GM21529 (cell line): ENCODE measurements at regions not wholly inside any gene's neighbourhood (a gene's known extent, or its start where the extent isn't known, plus 50 kb on each side); places are given as distances from the start of the nearest gene placed in this dataset.

Experiments
- ATAC-seq: cut with Tn5 transposase; IDR thresholded peaks from one replicate; pipeline ENCODE4 v1.9.1; 2021; ENCODE audit not compliant: unreplicated experiment

GRCh38 chr11:100635194-100635593, 51.9 kb upstream of the ARHGAP42 start:
- ATAC-seq, result no peak

GRCh38 chr11:100636536-100636935, 50.6 kb upstream of the ARHGAP42 start:
- no peak for ATAC-seq
